Sigmoid colon (tissue), 6 donors: ENCODE measurements at regions not wholly inside any gene's neighbourhood (a gene's known extent, or its start where the extent isn't known, plus 50 kb on each side); places are given as distances from the start of the nearest gene placed in this dataset.

Experiments used
- DNase-seq: peaks from one replicate; pipeline ENCODE4 v3.0.0-alpha.2; 2019
- H3K27ac ChIP-seq, 4 donors: fragments of 200-600 bp; sonication (generic); one replicate each; pipeline ENCODE4 v1.5.1; 2016 to 2019; ENCODE audit warnings: mild to moderate bottlenecking in 1 of 4
- H3K27me3 ChIP-seq, 3 donors: fragments of 200-600 bp; sonication (generic); one replicate each; pipeline ENCODE4 v1.5.1; 2019; ENCODE audit warnings: mild to moderate bottlenecking in 1 of 3
- H3K36me3 ChIP-seq, 4 donors: fragments of 200-600 bp; sonication (generic); one replicate each; pipeline ENCODE4 v1.5.1; 2016 to 2019
- H3K4me1 ChIP-seq, 4 donors: fragments of 200-600 bp; sonication (generic); one replicate each; pipeline ENCODE4 v1.5.1; 2017 to 2019
- H3K4me3 ChIP-seq, 4 donors: fragments of 200-600 bp; sonication (generic); one replicate each; pipeline ENCODE4 v1.5.1; 2017 to 2019; ENCODE audit warnings: mild to moderate bottlenecking in 2 of 4, moderate library complexity in 1 of 4
- H3K9me3 ChIP-seq, 4 donors: fragments of 200-600 bp in 3 of 4; sonication (generic) in 3 of 4; one replicate each; pipeline versions ENCODE4 v1.5.1 to v1.6.1; 2013 to 2019
- CTCF ChIP-seq, 4 experiments: fragments of 450-650 bp in 3 of 4; fragments of 200-600 bp in 1 of 4; IDR thresholded peaks; one replicate each; pipeline ENCODE4 v1.5.1; 2016 to 2019; ENCODE audit warnings: antibody characterized with exemption in 4 of 4, mild to moderate bottlenecking in 3 of 4, moderate library complexity in 2 of 4
- EP300 ChIP-seq, 4 donors: sonication (generic); formaldehyde crosslinking; IDR thresholded peaks; one replicate each; pipeline ENCODE4 v1.6.1; 2017; ENCODE audit warnings: antibody characterized with exemption in 4 of 4
- POLR2A ChIP-seq, 2 donors: fragments of 450-650 bp; IDR thresholded peaks; one replicate each; pipeline ENCODE4 v1.6.1; 2016; ENCODE audit warnings: antibody characterized with exemption in 2 of 2, mild to moderate bottlenecking in 2 of 2, moderate library complexity in 2 of 2
- POLR2AphosphoS5 ChIP-seq, 4 donors: sonication (generic); formaldehyde crosslinking; IDR thresholded peaks; one replicate each; pipeline ENCODE4 v1.6.1; 2017; ENCODE audit warnings: antibody characterized with exemption in 4 of 4
- WGBS, 2 donors: extraction: QIAGEN DNeasy Blood & Tissue Kit; methylation state at CpG; one replicate each; pipeline ENCODE4 v1.1.7; 2013; 5-methylcytosine and 5-hydroxymethylcytosine counted together
- intact Hi-C: fragments of 100-400 bp; cut with DNase I; formaldehyde crosslinking; loops from one replicate; pipeline ENCODE4 v1.15.1; 2023
- donor health status: healthy with polysubstance abuse.
- donor health status: healthy.

GRCh38 chr18:34655131-34655530 is 55.0 kb upstream of the DTNA start:
- intact Hi-C loops: no loop called here

GRCh38 chr18:34657860-34658500 is 52.1 kb upstream of the DTNA start:
- Histone ChIP-seq H3K9me3 (no peaks in the 10 kb centered on the region), H3K27ac (peak overlapping the region in 3 of 4 donors; percentile 75 to 82 (median 82)), H3K4me1 (peaks cover 0 to 40% (median 28%) of the 10 kb centered on the region in 4 donors), H3K36me3 (no peaks in the 10 kb centered on the region), H3K4me3 (no peak overlapping the region), H3K27me3 (no peaks in the 10 kb centered on the region)
- intact Hi-C loops: no loop called here
- 94 to 96% methylated on average over 4 of the region's 4 CpGs for WGBS, 2 donors
- no peak for DNase-seq
- no peak for TF ChIP-seq POLR2A (IDR thresholded peaks at IDR 0.05)
- no peak for TF ChIP-seq POLR2AphosphoS5 (IDR thresholded peaks at IDR 0.05)
- TF ChIP-seq CTCF (IDR thresholded peaks at IDR 0.05): no peak
- TF ChIP-seq EP300 (IDR thresholded peaks at IDR 0.05): no peak

More at GRCh38 chr18:34655131-34655530, 55.0 kb upstream of the DTNA start:
- no peaks in the 10 kb centered on the region for H3K36me3 ChIP-seq
- H3K9me3 ChIP-seq: no peaks in the 10 kb centered on the region
- no peak overlapping the region for H3K27ac ChIP-seq
- no peak for DNase-seq
- peaks cover 0 to 36% (median 28%) of the 10 kb centered on the region in 4 donors for H3K4me1 ChIP-seq
- no peaks in the 10 kb centered on the region for H3K27me3 ChIP-seq
- WGBS, 2 donors: 91% methylated on average over 2 of the region's 2 CpGs
- TF ChIP-seq POLR2AphosphoS5 (IDR thresholded peaks at IDR 0.05) (no peak), CTCF (IDR thresholded peaks at IDR 0.05) (no peak), EP300 (IDR thresholded peaks at IDR 0.05) (no peak), POLR2A (IDR thresholded peaks at IDR 0.05) (no peak)
- no peak overlapping the region for H3K4me3 ChIP-seq

GRCh38 chr18:34659579-34660517 is 50.2 kb upstream of the DTNA start:
- Histone ChIP-seq H3K4me1 (peaks cover 0 to 40% (median 28%) of the 10 kb centered on the region in 4 donors), H3K27me3 (no peaks in the 10 kb centered on the region), H3K9me3 (no peaks in the 10 kb centered on the region), H3K4me3 (no peak overlapping the region), H3K36me3 (no peaks in the 10 kb centered on the region), H3K27ac (peak overlapping the region; percentile 73 to 82 (median 78))
- 22 to 31% methylated on average over 8 of the region's 8 CpGs for WGBS, 2 donors
- DNase-seq: peak; percentile 94
- intact Hi-C loops: loop anchor here (2.0 to 5.0 kb wide), 5 partner anchors 47 to 168 kb away; no protein-coding TSS in a partner anchor
- TF ChIP-seq POLR2A (IDR thresholded peaks at IDR 0.05) (no peak), CTCF (IDR thresholded peaks at IDR 0.05) (no peak), POLR2AphosphoS5 (IDR thresholded peaks at IDR 0.05) (peak in 3 of 4 donors; percentile 77 to 88 (median 77)), EP300 (IDR thresholded peaks at IDR 0.05) (peak in 1 of 4 donors; percentile 77)
